ENCODE measurements at regions not wholly inside any gene's neighbourhood (a gene's known extent, or its start where the extent isn't known, plus 50 kb on each side); places are given as distances from the start of the nearest gene placed in this dataset.

DNA sequence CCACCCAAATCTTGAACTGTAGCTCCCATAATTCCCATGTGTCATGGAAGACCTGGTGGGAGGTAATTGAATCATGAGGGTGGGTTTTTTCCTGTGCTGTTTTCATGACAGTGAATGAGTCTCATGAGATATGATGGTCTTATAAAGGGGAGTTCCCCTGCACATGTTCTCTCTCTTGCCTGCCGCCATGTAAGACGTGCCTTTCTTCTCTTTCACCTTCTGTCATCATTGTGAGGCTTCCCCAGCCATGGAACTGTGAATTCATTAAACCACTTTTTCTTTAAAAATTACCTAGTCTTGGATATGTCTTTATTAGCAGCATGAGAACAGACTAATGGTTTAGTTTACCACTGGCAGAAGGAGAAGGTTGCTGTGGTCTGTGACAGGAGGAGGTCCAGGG, 111.5 kb upstream of the RAB18 start:
- Histone ChIP-seq H3K9ac (replicated peaks; ENCODE audit: extremely low read depth, insufficient read depth, low read length) (no peak overlapping the region), H3K27me3 (ENCODE audit: control insufficient read depth in 2 of 2, insufficient read depth in 2 of 2, low read length in 2 of 2) (peaks cover 0 to 3% of the 10 kb centered on the region in 2 experiments), H3K4me1 (ENCODE audit: control insufficient read depth, extremely low read depth, insufficient read depth, low read length) (no peaks in the 10 kb centered on the region), H3K4me2 (ENCODE audit: insufficient read depth, low read length) (no peak overlapping the region), H2AFZ (ENCODE audit: low read depth, low read length) (no peak overlapping the region), H3K27ac (ENCODE audit: insufficient read depth, low read depth, low read length) (no peak overlapping the region), H3K9me1 (replicated peaks; ENCODE audit: control insufficient read depth, extremely low read depth, insufficient read depth, low read length) (no peaks in the 10 kb centered on the region), H3K79me2 (ENCODE audit: control insufficient read depth, insufficient read depth, low read length) (no peaks in the 10 kb centered on the region), H3K4me3 (replicated peaks in 1 of 3; ENCODE audit: insufficient read depth in 1 of 3, low read depth in 1 of 3, low read length in 3 of 3) (no peak overlapping the region), H3K9me3 (replicated peaks; ENCODE audit: control insufficient read depth, insufficient read depth, low read length) (no peaks in the 10 kb centered on the region), H4K20me1 (replicated peaks; ENCODE audit: control insufficient read depth, extremely low read depth, insufficient read depth, low read length) (no peaks in the 10 kb centered on the region), H3K36me3 (ENCODE audit: control insufficient read depth in 2 of 2, extremely low read depth in 1 of 2, insufficient read depth in 2 of 2, low read length in 2 of 2) (no peaks in the 10 kb centered on the region)
- dilution Hi-C loops (cut with MboI; ENCODE audit: extremely low pct_ligation_motif_present, low sequenced_read_pairs) (no loop called here), intact Hi-C loops (cut with micrococcal nuclease) (no loop called here)
- no peak for FAIRE-seq
- DNase-seq (ENCODE audit: low read depth, low spot score), result no peak
- CTCF ChIA-PET, result no interaction called here
- TF ChIP-seq GATA2 (IDR thresholded peaks at IDR 0.05; ENCODE audit: insufficient read depth, insufficient read length, low read depth, low read length) (no peak), CTCF (IDR thresholded peaks at IDR 0.05; ENCODE audit: extremely low read depth in 1 of 2, insufficient read depth in 1 of 2, low read depth in 1 of 2, low read length in 2 of 2) (no peak), JUN (IDR thresholded peaks at IDR 0.05; ENCODE audit: borderline replicate concordance, insufficient read depth, insufficient read length, low read depth) (no peak), POLR2A (IDR thresholded peaks at IDR 0.05; ENCODE audit: low read depth, low read length) (no peak), FOS (IDR thresholded peaks at IDR 0.05; ENCODE audit: borderline replicate concordance, insufficient read depth, low read length) (no peak), MYC (IDR thresholded peaks at IDR 0.05; ENCODE audit: low read depth, low read length) (no peak)
- TF ChIP-seq, protein P1, sequence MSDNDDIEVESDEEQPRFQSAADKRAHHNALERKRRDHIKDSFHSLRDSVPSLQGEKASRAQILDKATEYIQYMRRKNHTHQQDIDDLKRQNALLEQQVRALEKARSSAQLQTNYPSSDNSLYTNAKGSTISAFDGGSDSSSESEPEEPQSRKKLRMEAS (IDR thresholded peaks at IDR 0.05; ENCODE audit: insufficient read depth, insufficient read length), result no peak
- POLR2A ChIA-PET, result no interaction called here
- no TSS peak for BruUV-seq (replicated peaks)

GRCh38 chr10:27391916-27392315, 112.2 kb upstream of the RAB18 start:
- FAIRE-seq (no peak), DNase-seq (ENCODE audit: low read depth, low spot score) (no peak)
- H3K9me1 ChIP-seq (replicated peaks; ENCODE audit: control insufficient read depth, extremely low read depth, insufficient read depth, low read length), result no peaks in the 10 kb centered on the region
- BruUV-seq (replicated peaks), result no TSS peak
- dilution Hi-C loops (cut with MboI; ENCODE audit: extremely low pct_ligation_motif_present, low sequenced_read_pairs) (no loop called here), intact Hi-C loops (cut with micrococcal nuclease) (no loop called here)
- H3K27me3 ChIP-seq (ENCODE audit: control insufficient read depth in 2 of 2, insufficient read depth in 2 of 2, low read length in 2 of 2), result peaks cover 0 to 3% of the 10 kb centered on the region in 2 experiments
- H4K20me1 ChIP-seq (replicated peaks; ENCODE audit: control insufficient read depth, extremely low read depth, insufficient read depth, low read length), result no peaks in the 10 kb centered on the region
- H3K9me3 ChIP-seq (replicated peaks; ENCODE audit: control insufficient read depth, insufficient read depth, low read length), result no peaks in the 10 kb centered on the region
- no peak overlapping the region for H3K9ac ChIP-seq (replicated peaks; ENCODE audit: extremely low read depth, insufficient read depth, low read length)
- H3K4me1 ChIP-seq (ENCODE audit: control insufficient read depth, extremely low read depth, insufficient read depth, low read length), result no peaks in the 10 kb centered on the region
- no peak for TF ChIP-seq POLR2A (IDR thresholded peaks at IDR 0.05; ENCODE audit: low read depth, low read length)
- TF ChIP-seq POLR2AphosphoS5 (IDR thresholded peaks at IDR 0.05; ENCODE audit: insufficient read depth, low read depth, low read length), result no peak
- TF ChIP-seq MYC (IDR thresholded peaks at IDR 0.05; ENCODE audit: low read depth, low read length), result no peak
- no peak for TF ChIP-seq EZH2 (IDR thresholded peaks at IDR 0.05; ENCODE audit: borderline replicate concordance, low read depth, low read length, severe bottlenecking)
- TF ChIP-seq JUN (IDR thresholded peaks at IDR 0.05; ENCODE audit: borderline replicate concordance, insufficient read depth, insufficient read length, low read depth), result no peak
- TF ChIP-seq GATA2 (IDR thresholded peaks at IDR 0.05; ENCODE audit: insufficient read depth, insufficient read length, low read depth, low read length), result no peak
- no peak for TF ChIP-seq CTCF (IDR thresholded peaks at IDR 0.05; ENCODE audit: extremely low read depth in 1 of 2, insufficient read depth in 1 of 2, low read depth in 1 of 2, low read length in 2 of 2)
- TF ChIP-seq, protein P1 (IDR thresholded peaks at IDR 0.05; ENCODE audit: insufficient read depth, insufficient read length), result no peak
- TF ChIP-seq FOS (IDR thresholded peaks at IDR 0.05; ENCODE audit: borderline replicate concordance, insufficient read depth, low read length), result no peak
- H3K4me3 ChIP-seq (replicated peaks in 1 of 3; ENCODE audit: insufficient read depth in 1 of 3, low read depth in 1 of 3, low read length in 3 of 3), result no peak overlapping the region
- no peak overlapping the region for H3K4me2 ChIP-seq (ENCODE audit: insufficient read depth, low read length)
- ChIA-PET CTCF (no interaction called here), POLR2A (no interaction called here)
- no peaks in the 10 kb centered on the region for H3K36me3 ChIP-seq (ENCODE audit: control insufficient read depth in 2 of 2, extremely low read depth in 1 of 2, insufficient read depth in 2 of 2, low read length in 2 of 2)
- H2AFZ ChIP-seq (ENCODE audit: low read depth, low read length), result no peak overlapping the region
- no peak overlapping the region for H3K27ac ChIP-seq (ENCODE audit: insufficient read depth, low read depth, low read length)
- no peaks in the 10 kb centered on the region for H3K79me2 ChIP-seq (ENCODE audit: control insufficient read depth, insufficient read depth, low read length)
